ENCODE measurements at regions not wholly inside any gene's neighbourhood (a gene's known extent, or its start where the extent isn't known, plus 50 kb on each side); places are given as distances from the start of the nearest gene placed in this dataset.

DNA sequence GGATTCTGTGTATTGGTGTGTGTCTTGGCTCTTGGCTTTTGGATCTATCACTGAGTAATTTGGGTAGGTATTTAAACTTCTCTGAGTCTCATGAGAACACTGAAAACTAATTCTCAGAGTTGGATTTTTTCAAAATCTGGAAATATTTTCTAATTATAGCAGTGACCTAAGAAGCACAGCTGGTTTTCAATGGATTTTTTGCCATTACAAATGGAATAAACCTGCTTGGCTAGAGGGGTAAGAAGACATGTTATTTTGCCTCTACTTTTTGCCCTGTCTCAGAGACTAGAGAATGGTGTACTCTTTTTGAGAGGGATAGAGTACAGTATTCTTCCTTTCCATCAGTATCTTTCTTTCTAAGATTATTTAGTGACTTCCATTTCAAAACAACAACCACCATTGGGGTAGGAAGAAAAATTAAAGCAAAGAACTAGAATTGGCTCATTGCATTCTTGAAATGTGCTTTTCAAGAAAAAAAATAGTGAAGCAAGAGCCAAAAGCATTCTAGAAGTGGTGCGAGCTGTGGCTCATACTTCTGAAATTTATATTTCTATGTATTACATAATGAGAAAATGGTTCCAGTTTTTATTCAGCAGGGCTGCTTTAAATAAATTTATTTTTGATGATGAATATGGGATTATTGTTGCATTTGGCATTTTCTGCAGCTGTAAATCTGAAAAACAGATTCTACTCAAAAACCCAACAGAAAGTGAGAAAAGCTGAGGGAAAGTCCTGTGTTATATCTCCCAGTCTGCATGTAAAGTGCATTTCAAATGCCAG lies 850.2 kb upstream of the SLIT2 start:
- DNase-seq (ENCODE audit: low read depth), result no peak

- DNase-seq (ENCODE audit: low read depth), result no peak
These were observed 850.9 kb upstream of the SLIT2 start for GRCh38 chr4:19400820-19401219.

GRCh38 chr4:19399001-19399400 lies 852.7 kb upstream of the SLIT2 start:
- no peak for DNase-seq (ENCODE audit: low read depth)

DNA sequence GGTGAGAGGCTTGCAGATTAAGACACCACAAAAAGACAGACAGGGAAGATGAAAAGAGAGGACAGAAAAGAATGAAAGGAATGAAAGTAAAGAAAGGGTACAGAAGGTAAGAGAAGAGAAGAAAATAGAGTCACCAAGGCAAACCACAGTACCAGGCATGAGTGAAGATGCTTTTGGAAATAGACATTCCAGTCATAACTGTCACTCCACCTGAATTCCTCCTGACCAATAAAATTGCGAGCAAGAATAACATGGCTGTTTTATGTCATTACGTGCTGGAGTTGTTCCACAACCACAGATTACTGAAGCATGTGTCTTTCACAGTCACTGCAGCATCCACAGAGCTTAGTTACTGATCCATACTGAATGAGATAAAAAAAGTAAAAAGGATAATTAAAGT lies 864.9 kb upstream of the SLIT2 start:
- DNase-seq (ENCODE audit: low read depth), result no peak

DNA sequence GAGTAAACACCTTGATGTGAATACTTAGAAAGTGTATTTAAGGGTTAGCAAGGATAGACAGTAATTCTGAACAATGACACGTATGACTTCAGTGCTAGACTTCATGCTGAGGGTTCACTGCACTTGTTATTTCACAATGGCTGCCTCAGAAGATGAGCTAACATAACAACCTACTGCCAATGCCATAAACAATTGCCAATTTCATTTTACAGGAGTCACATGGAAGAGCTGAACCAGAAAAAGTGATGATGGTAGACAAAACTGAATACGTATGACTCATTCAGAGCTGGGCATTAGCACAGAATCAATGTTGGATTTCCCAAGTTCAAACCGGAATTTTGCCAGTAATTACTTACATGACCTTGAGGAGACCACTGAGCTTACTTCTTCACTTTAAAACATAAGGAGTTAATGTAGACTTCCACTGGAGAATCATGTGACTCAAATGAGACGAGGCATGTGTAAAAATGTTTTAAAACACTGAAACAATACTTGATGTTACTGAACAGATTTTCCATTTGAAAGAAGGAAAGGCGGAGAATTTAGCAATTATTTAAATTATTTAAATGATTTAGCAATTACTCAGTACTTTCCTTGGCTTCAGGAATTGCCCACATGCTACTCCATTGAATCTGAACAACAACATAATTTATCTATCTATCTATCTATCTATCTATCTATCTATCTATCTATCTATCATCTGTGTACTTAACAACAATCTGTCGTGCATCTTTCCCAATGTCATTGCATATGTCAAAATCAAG lies 868.5 kb upstream of the SLIT2 start:
- no peak for DNase-seq (ENCODE audit: low read depth)

GRCh38 chr4:19381068-19381467 lies 870.6 kb upstream of the SLIT2 start:
- no peak for DNase-seq (ENCODE audit: low read depth)

GRCh38 chr4:19380600-19380999 lies 871.1 kb upstream of the SLIT2 start:
- DNase-seq (ENCODE audit: low read depth), result no peak

- no peak for DNase-seq (ENCODE audit: low read depth)
These were observed 872.5 kb upstream of the SLIT2 start for GRCh38 chr4:19379191-19379708.

DNA sequence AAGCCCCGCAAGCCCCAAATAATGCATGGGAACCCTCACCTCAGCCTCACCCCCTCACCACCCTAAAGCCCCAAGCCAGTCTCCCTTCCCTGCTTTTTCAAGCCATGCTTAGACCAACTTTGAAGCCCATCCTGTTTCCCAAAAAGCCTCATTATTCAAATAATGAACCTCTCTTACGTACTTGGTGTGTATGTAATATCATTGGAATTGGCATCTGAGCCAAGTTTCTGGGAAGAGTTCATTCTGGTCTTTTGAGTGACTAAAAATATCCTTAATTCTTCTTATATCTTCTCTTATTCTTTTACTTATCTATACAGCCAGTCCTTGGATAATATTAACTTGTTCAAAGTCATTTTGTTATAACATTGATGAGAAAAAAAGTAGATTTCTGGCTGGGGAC lies 875.8 kb upstream of the SLIT2 start:
- no peak for DNase-seq (ENCODE audit: low read depth)

DNA sequence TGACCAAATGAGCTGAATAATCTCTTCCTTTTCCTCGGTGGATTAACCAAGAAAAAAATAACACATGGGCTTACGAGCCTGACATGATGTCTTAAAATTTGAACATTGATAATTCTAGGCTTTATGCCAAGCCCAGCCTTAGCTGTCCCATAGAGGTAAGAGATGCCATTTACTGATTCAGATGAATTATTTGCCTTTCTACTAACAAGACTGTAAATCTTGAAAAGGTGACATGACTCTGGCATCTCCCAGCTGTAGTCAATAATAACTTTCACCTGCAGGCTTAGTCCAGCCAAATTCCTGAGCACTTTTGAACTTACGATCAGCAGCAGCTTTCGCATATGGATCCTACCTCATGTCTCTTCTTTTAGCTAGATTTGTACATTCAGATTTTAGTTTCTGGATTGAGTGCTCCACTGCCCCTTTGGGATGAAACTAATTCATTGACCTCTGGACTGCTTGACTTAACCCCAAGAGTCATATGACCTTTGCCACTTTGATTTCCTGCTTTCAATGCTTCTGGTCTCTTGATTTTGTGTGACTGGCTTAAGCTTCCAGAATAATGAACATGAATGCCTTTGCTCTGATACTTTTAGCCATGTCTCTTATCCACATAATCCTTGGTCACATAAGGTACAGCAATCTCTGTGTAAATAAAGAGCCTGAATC lies 876.4 kb upstream of the SLIT2 start:
- no peak for DNase-seq (ENCODE audit: low read depth)

GRCh38 chr4:19372390-19372789 lies 879.3 kb upstream of the SLIT2 start:
- no peak for DNase-seq (ENCODE audit: low read depth)

GRCh38 chr4:19368800-19369199 lies 882.9 kb upstream of the SLIT2 start:
- no peak for DNase-seq (ENCODE audit: low read depth)

DNA sequence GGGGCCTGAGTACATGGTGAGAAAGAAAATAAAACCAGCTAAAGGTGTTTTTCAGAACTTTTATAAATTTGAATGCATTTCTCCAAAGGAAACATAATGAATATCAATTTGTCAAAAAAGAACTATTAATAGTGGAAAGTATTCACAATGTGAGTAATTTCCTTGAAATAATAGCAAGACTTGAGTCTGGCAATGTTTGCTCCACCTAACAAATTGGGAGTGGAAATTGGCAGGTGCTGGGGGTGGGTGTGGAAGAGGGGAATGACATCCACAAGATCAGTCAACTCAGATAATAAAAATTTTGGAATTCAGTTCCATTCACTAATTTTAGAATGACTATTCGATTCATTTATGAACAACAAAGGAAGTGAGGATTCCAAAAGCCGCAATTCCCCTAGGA lies 884.8 kb upstream of the SLIT2 start:
- no peak for DNase-seq (ENCODE audit: low read depth)

- no peak for DNase-seq (ENCODE audit: low read depth)
These were observed 893.7 kb upstream of the SLIT2 start for GRCh38 chr4:19358015-19358414.

GRCh38 chr4:19349416-19349815 lies 902.3 kb upstream of the SLIT2 start:
- no peak for DNase-seq (ENCODE audit: low read depth)

DNA sequence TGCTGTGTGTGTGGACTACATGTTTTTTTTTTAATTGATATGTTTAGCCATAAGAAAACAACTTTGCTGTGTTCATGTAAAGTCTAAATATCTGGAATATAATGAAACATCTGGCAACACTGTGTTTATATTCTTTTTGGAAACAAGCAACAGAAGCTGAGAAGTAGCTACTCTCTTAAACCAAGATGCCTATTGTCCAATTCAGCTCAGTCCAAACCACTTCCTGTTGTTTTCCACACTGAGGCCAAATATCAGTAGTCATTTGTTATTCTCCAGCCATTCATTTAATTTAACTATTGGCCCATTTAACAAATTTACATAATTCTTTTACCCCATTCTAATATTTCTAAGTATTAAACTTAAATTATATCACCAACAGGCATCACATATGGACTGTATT lies 903.0 kb upstream of the SLIT2 start:
- no peak for DNase-seq (ENCODE audit: low read depth)

GRCh38 chr4:19346636-19347035 lies 905.1 kb upstream of the SLIT2 start:
- DNase-seq (ENCODE audit: low read depth), result no peak

DNA sequence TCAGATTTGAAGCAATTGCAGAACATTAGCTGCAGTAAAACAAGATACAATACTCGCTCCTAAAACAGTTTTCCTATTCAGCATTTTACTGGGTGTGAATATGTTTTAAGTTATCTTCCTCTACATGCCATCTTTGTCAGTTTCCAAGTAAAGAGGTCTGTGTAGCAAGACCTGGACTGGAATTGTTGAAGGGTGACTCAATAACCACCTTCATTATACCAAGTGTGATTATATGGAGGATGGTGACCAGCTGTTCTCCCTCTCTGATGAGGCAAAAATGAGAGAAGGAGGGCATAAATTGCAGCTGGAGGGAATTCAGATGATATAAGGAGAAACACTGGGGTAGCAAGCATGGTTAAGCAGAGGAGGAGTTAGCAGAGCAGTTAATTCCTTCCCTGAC lies 922.1 kb upstream of the SLIT2 start:
- DNase-seq (ENCODE audit: low read depth), result no peak

GRCh38 chr4:19329077-19329476 lies 922.6 kb upstream of the SLIT2 start:
- DNase-seq (ENCODE audit: low read depth), result no peak

DNA sequence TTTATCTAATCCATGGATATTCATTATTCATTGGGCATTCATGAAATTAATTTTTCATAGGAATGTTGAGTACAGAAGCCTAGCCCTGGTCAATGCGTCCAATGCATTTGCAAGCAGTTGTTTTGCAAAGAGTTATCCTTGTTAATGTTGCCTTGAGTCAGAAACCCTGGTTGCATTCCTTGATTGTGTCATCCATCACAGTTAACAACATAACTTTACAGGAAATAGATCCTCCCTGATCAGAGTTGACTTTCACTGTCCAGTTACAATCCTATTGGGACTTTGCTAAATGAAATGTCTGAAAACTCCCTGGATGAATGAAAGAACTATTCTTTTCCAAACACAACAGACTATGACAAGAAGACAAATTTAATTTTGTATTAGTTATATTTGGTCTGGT lies 924.3 kb upstream of the SLIT2 start:
- no peak for DNase-seq (ENCODE audit: low read depth)

GRCh38 chr4:19324184-19324583 lies 927.5 kb upstream of the SLIT2 start:
- DNase-seq (ENCODE audit: low read depth), result no peak

DNA sequence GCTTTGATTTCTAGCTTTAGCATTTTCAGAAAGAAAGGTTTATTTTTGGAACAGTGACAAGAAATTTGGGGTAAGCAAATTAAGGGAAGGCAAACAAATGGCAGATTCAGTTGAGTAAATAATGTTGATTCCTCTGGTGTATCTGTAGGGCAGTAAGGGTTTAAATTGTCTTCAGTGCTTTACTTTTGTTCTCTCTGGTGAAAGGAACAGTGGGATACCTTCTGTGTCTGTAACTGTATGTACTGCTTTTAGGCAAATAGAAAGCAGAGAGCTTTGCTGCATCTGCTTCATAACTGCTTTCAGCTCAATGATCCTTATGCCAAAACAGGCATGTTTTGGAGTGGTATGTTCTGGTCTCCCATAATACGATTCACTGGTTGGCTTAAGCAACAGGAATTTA lies 932.1 kb upstream of the SLIT2 start:
- no peak for DNase-seq (ENCODE audit: low read depth)

- DNase-seq (ENCODE audit: low read depth), result no peak
These were observed 934.3 kb upstream of the SLIT2 start for GRCh38 chr4:19317377-19317776.
